Hypothalamus (tissue), 51 donors: ENCODE measurements at regions not wholly inside any gene's neighbourhood (a gene's known extent, or its start where the extent isn't known, plus 50 kb on each side); places are given as distances from the start of the nearest gene placed in this dataset.

Experiments used
- DNase-seq, 51 donors: peaks; one replicate each; lab custom pipeline; 2025; lab: John Stamatoyannopoulos, UW

DNA sequence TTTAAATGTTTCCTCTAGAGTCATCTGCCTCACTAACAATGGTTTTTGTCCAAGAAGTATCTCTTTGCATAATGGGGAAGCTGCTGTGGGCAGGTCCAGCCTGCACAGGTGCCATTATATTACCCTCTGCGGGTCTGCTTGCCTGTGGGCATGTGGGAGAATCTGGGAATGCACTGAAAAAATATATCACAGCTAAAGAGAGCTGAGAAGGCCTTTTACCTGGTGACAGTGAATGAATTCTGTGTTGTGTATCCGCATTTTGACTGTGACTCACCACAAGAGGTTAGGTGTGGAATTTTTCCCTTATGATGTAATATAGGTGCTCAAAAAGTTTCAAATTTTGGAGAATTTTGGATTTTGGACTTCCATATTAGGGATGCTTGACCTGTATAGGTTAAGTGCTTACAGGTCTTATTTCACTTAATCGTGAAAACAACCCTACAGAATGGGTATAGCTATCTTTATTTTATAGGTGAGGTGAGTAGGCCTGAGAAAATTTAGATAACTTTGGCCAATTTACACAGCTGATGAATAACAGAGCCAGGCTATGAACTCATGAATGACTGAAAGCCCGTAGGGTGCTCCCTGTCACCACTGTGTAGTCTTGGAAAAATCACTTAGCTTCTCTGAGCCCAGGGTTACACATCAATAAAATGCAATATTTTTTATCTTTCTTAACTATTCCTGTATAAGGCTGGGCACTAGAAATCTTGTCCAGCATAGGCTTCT lies 198.0 kb upstream of the EPHA5 start:
- DNase-seq = no peak

DNA sequence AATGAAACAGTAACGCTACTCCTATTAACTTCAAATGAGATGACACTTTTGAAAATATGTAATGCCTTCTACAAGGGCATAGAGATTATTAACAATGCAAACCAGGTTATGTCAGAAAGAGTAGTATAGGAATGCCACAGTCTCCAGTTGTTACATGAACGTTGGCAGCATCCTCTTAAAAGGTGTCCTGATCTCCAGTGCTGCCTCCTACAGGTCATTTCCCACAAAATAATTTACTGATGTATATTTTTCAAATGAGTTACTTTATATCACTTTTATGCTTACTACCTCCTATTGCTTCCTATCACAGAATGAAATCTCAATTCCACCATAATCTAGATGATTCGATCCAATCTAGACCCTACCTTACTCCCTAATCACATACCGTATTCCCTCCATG lies 195.2 kb upstream of the EPHA5 start:
- no peak for DNase-seq

DNA sequence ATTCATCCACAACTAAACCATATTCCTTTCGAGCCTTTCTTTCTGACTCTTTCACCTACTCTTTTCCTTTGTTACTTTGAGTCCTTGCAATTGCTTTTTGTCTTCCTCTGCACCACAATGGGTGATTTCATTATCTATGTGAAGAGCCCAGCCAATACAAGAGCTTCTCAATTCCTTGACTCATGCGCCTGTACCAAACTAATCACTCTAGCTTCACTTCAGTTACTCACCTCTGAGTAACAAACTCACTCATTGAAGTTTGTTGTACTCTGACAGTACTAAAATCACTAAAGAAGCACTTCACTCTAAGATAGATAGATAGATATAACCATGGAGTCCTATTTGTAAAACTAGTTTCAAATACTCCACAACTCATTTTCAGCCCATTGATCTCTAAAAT lies 191.7 kb upstream of the EPHA5 start:
- DNase-seq = no peak

DNA sequence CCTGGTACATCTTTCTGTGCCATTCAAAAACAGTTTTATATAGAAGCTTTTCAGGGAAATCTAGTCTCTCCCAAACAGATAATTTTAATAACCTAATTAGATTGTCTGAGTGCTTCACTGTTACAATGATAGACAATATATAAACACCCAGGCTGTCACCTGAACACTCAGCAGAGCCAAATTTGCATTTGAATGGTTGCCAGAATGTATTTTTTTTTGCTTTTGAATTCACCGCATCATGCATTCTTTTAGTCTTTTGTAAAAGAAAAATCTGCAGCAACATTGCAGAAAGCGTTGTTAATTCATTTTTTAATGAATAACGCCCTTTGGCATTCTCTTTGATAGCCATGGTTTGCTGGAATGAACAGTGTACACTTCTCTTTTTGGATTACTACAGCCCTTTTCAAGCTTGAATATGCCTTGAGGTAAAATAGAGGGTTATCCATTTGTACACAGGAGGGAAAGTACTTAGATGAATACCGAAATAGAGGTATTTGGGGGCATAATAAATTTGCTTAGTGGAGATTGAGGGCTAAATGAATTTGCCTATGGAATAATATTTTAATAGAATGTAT lies 175.0 kb upstream of the EPHA5 start:
- no peak for DNase-seq

DNA sequence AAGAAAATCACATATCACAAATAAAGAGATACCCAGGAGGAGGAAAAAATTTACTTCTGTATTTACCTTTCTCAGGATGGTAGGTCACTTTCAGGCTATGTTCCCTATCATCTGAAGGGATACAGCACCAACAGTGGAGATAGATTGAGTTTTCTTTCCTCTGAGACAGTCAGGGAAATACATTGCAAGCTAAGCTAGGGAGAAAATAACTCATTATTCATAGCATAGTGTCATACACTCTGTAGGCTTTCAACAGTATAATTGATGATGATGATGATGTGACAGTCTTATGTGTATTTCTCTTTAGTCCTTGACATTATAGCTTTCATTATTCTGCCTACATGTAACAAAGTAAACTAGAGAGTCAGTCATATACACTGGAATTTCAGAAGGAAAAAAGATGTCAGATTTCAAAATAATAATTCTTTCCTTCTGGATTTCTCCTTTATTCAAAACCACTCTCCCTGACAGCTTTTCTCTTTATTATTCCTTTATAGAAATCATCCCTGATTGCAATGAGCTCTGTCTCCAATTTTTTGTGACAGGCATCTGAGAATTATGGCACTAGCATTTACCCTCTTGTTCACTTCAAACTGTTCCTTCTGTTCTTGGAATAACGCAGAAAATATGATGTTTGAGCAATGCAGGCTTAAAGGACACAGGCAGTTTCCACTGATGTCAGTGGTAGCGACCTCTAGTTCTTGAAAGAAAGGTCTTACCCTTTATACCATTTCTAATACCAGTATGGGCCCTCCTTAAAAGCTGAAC lies 169.1 kb upstream of the EPHA5 start:
- DNase-seq = no peak

DNA sequence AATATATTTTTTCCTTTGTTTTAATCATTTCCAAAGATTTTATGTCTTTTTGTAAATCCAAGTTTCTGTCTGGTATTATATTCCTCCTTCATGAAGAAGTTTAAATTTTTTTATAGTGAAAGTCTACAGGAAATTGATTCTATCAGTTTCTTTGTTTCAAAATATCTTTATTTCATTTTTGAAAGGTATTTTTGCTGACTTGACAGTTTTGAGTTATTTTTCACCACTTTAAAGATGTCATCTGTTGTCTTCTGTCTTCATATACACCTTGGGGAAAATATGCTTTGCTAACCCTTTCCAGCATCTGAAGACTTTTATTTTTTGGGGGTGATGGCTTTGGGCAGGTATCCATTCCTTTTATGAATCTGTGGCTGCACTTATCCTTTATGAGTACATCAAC lies 164.4 kb upstream of the EPHA5 start:
- no peak for DNase-seq

DNA sequence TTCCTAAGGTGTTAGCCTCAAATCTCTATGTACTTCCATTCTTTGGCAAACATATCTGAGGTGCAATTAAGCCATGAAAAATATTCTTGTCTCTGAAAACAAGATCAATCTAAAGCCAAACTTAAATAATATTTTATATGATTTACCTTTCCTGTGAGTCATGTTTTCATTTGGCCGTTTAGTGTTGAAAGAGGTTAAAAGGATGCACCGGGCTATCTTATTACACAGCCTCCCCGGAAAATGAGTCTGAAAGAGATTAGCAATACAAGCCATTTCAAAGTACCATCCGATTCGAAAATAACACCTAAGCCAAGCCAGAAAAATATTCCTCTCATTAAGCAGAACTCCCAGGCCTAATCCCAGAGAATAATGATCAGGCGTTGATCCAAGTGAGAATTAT lies 161.5 kb upstream of the EPHA5 start:
- DNase-seq = no peak

DNA sequence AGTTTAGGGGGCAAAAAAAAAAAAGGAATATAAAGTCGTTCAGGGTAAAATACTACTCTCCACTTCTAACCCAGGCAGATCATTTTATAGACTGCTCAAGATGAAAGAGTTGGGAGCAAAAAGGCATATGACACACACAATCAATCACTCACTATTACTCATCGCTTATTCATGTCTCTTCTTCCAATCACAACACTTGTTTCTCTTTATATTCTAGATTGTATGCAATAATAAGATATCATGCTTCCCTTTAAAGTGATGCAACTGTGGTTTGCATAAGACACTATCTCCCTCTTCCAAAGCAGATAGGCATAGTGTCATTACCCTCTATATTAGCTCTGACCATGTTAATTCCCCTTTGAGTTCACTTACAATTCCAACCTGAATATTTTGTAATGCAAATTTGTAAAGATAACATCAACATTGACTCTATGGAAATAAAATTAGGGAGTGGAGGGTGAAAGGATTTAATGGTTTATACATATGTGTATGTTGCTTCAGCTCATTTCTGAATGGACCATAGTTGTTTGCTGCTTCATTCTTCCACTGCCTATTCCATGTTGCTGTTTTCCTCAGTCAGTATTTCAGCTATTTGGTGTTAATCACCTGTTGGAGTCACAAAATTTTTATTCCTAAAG lies 154.9 kb upstream of the EPHA5 start:
- no peak for DNase-seq

DNA sequence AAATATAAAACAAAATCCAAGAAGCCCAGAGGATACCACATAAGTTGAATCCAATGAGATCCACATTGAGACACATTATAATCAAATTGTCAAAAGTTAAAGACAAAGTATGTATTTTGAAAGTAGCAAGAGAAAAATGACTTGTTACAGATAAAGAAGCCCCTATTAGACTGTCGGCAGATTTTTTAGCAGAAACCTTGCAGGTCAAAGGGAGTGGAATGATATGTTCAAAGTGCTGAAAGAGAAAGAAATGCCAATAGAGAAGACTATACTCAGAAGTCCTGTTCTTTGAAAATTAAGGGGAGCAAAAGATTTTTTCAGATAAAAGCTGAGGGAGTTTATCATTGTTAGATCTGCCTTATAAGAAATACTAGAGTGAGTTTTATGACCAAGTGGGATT lies 148.9 kb upstream of the EPHA5 start:
- DNase-seq = no peak

DNA sequence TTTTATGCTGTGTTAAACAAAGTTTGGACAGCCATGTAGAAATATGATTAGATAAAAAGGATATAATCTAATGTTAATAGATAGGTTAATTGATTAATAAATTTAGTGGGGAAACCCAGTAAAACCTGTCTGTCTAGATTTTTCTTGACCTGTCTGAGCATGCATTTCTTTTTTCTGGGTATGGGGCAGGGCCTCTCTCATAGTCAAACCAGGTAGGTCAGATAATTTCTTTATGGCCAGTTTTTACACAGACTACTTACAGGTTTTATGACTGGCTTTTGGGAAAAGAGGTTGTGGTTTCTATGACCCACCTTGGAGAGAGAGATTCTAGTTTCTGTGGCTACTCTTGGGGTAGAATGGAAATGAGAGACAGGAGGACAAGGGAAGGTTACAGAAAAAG lies 135.6 kb upstream of the EPHA5 start:
- no peak for DNase-seq

DNA sequence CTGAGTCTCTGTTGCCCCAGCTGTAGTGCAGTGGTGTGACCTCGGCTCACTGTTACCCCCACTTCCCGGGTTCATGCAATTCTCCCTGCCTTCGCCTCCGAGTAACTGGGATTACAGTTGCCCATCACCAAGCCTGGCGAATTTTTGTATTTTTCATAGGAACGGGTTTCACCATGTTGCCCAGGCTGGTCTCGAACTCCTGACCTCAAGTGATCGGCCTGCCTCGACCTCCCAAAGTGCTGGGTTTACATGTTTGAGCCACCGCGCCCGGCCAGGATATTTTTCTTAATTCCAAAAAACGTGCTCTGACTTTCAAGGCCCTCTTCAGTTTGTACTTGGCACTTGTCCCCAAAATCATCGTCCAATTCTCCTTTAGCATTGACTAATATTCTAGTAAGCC lies 129.2 kb upstream of the EPHA5 start:
- no peak for DNase-seq

DNA sequence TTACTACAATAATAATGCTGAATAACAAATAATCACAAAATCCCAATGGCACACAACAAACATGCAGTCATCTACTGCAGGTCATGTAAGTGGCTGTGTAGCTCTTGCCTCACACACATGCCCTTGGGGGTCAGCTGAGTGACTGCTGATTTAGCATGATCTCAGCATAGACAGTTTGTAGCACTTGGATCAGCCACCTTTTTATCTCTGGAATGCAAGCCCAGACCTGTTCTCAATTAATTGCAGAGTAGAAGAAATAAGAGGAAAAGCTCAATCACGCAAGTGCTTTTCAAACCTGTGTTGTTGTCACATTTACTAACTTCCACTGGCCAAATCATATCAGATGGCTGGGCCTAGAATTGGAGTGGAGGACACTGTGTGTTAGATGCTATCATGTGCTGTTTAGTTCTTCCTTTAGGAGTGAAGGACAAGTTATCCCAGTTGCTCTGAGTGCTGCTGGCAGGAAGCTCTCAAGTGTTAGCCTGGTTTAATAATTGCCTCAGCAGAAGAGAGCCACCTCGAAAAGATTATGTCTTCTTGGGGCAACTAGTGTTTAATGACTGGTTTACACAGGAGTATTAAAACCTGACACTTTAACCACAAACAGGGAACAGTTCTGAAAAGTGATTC lies 128.3 kb upstream of the EPHA5 start:
- no peak for DNase-seq

DNA sequence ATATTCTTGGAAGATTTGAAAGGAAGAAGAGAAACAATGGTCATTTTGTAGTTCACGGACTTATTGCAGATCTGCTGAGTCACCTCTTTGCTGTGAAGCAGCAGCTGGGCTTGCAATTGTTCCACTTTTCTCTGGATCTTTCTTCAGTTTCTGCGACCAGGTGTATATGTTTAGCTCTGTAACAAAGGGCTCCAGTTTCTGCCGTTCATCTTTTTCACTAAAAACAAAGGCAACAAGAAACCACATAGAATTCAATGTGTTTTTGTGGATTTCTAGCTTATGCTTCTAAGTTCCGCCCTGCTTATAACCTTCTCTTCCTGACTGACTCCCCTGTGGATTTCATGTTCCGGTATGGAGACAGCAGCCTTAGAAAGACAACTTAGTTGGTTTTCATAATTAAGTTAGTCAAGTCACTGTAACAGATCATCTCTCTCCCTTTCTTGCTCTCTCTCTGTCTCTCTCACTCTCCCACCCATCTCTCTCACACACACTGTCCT lies 121.6 kb upstream of the EPHA5 start:
- no peak for DNase-seq

DNA sequence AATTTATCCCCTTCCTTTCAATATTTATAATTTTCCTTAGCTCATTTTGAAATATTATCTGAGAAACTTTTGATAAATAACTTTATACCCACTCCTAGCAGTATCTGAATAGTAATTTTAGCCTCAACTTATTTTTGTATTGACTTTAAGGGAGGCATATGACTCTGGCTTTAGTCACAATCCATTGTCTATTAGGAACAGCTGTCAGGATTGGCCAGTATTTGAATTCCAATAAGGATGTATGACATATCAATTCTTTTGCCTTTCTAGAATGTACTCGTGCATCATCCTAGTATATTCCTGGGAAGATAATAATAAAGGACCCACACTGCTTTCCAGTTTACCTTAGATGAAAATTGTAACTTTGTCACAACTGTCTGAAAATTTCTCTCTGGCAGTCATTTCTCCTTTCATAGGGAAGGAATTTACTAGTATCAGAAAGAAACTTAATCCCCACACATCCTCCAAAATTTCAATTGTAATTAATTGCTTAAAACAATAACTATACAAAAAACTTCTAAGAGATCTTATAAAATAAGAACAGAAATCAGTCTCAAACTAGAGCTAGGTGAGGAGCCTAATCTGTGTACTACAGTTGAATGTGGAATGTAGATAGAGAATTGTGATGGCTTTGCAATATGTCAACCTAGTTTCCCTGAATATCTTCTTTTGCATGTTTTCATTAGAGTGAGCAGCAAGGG lies 121.0 kb upstream of the EPHA5 start:
- DNase-seq = no peak

DNA sequence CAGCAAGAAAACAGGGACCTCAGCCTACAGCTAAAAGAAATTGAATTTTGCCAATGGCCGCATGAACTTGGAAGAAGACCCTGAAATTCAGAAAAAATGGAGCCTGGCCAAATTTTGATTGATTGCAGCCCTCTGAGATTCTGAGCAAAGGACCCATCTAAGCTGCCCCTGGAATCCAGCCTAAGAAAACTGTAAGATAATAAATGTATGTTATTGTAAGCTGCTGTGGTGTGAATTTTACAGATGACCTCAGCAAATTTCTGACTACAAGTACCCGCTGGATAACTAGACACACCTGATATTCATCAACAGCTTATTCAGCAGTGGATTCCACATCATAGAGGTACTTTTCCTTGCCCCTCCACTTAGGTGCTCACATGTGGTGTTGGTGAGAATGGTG lies 119.5 kb upstream of the EPHA5 start:
- DNase-seq = no peak

DNA sequence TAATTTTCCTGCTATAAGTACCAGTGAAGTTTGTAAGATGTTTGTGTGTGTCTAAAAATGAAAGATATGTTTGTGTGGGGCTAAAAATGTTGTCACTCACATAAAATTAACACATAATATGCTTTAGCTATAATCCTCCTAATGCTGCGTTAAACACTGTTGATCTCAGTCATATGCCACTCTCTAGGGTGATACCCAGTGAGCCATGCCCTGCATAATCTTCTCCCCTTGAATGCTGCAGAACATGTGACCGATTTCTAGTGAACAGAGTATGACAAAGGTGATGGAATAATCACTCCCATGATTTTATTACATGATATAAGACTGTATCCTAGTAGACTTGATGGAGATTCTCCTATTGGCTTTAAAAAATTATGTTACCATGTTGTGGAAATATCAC lies 119.1 kb upstream of the EPHA5 start:
- no peak for DNase-seq

DNA sequence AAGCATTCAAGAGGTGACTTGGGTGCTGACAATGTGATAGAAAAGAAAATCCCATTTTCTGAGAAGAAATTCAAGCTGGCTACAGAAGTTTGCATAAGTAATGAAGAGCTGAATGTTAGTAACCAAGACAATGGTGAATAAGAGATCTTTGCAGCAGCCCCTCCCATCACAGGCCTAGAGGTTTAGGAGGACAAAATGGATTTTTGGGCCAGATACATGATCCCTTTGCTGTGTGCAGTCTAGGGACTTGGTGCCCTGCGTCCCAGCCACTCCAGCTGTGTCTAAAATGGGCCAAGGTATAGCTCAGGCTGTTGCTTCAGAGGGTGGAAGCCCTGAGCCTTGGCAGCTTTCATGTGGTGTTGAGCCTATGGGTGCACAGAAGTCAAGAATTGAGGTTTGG lies 107.0 kb upstream of the EPHA5 start:
- DNase-seq = no peak

DNA sequence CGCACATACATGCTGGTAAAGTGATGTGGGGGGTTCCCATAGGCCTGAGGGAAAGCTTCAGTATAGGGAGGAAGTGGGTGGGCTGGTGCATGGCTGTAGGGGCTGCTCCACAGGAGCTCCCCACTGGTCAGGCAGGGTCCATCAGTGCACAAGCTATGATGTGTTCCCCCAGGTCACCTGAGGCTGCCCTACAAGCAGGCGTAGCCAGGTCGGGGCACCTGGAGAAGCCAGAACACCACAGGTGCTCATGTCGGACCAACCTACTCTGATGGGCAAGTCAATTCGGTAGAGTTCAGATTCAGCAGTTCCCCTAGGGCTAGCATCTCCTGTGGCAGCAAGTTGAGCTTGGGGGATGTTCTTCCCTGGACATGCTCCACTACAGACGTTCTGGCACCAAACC lies 103.3 kb upstream of the EPHA5 start:
- no peak for DNase-seq

DNA sequence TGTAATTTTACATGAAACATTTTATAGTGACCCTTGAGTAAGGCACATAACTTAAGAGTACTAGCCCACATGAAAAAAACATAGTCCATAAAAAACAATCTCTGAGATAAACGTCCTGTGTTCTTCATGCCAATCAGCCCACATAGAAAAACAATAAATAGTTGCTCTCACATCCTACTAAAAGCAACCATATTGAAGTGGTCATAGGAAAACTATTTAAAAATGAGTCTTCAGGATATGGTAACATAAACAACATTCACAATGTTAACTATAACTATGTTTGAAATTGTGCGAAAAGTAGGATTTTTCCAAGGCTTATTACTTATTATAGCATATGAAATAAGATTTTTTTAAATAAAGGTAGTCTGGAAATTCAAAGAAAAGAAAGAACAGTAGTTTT lies 77.1 kb upstream of the EPHA5 start:
- no peak for DNase-seq

DNA sequence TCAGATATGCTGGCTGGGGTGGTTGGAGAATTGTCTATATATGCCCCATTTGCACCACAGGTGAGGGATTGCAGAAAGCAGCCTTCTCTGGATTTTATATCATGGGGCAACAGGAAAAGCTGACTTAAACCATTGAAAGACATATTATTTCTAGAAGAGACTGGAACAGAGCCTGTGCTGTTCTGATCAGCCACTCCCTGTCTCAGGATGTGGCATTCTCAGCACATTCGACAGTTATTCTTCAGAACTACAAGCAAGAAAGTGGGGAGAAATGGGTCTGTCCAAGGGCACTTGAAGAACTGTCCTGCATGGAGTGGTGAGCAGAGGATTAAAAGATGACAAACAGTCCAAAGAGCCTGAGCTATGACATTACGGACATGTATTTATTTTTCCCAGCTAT lies 67.8 kb upstream of the EPHA5 start:
- no peak for DNase-seq
